ENCODE measurements at regions not wholly inside any gene's neighbourhood (a gene's known extent, or its start where the extent isn't known, plus 50 kb on each side); places are given as distances from the start of the nearest gene placed in this dataset.
"Not testable (repeated sequence)": the region's sequence is repeated elsewhere in the genome, so short reads cannot be mapped to it uniquely, and the experiment has no call there.

DNA sequence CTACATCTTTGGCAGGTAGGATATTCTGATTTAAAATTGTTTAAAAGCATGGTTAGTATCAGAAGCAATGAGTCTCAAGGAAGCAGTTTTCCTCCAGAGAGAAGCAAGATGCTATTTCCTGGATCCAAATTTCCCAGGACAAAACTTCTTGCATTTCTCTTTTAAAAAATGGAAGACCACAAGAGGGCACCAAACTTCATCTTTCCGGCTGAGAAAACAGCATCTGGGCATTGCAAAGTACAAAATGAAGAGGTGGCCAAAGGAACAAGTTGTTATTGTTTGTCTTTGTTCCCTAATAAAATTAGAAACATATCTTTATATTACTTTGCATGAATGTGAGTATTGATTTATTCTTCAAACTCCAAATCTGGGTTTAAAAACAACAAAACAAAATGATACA lies 60.0 kb upstream of the LRCH1 start:
- no peak overlapping the region for H3K27ac ChIP-seq (ENCODE audit: low read depth in 1 of 2, low read length in 2 of 2)
- TF ChIP-seq RAD21 (IDR thresholded peaks at IDR 0.05), result peak; percentile 92 to 93
- TF ChIP-seq, protein P1, sequence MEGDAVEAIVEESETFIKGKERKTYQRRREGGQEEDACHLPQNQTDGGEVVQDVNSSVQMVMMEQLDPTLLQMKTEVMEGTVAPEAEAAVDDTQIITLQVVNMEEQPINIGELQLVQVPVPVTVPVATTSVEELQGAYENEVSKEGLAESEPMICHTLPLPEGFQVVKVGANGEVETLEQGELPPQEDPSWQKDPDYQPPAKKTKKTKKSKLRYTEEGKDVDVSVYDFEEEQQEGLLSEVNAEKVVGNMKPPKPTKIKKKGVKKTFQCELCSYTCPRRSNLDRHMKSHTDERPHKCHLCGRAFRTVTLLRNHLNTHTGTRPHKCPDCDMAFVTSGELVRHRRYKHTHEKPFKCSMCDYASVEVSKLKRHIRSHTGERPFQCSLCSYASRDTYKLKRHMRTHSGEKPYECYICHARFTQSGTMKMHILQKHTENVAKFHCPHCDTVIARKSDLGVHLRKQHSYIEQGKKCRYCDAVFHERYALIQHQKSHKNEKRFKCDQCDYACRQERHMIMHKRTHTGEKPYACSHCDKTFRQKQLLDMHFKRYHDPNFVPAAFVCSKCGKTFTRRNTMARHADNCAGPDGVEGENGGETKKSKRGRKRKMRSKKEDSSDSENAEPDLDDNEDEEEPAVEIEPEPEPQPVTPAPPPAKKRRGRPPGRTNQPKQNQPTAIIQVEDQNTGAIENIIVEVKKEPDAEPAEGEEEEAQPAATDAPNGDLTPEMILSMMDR (IDR thresholded peaks at IDR 0.05; ENCODE audit: low read depth, low read length, missing input control), result peak; percentile 59
- no peak for TF ChIP-seq YY1 (IDR thresholded peaks at IDR 0.05)
- H3K36me3 ChIP-seq (ENCODE audit: control insufficient read depth in 4 of 4, insufficient read depth in 3 of 4, low read depth in 1 of 4, low read length in 3 of 4), result no peaks in the 10 kb centered on the region
- H3K9me3 ChIP-seq (ENCODE audit: control insufficient read depth in 4 of 4, low read length in 3 of 4), result no peaks in the 10 kb centered on the region
- no peak for DNase-seq (ENCODE audit: low spot score)
- H3K9ac ChIP-seq (ENCODE audit: low read depth in 1 of 2, low read length in 2 of 2), result no peak overlapping the region
- H3K4me1 ChIP-seq (ENCODE audit: control insufficient read depth in 4 of 4, insufficient read depth in 4 of 4, low read length in 3 of 4), result no peaks in the 10 kb centered on the region
- WGBS, result 0% methylated on average over 1 of the region's 1 CpG
- no peaks in the 10 kb centered on the region for H3K27me3 ChIP-seq (ENCODE audit: control insufficient read depth in 4 of 4, insufficient read depth in 4 of 4, low read length in 3 of 4)
- no peak overlapping the region for H3K4me3 ChIP-seq (ENCODE audit: low read depth in 1 of 3, low read length in 3 of 3)

DNA sequence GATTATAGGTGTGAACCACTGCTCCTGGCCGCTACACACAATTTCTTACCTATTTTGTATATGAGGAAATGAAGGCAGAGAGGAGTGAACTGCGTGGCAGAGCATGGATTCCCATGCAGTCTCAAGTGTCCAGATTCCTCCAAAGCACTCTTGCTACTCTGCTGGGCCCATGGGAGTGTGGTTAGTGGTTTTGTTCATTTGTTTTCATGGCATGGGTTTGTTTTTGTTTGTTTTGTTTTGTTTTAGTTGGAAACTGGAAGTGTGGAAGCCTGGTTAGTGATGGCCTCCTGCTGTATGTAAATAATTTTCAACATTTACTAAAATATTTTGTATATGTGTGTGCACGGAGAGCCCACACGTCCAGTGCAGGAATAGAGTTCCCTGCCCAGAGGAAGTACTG lies 61.3 kb upstream of the LRCH1 start:
- DNase-seq (ENCODE audit: low spot score), result no peak
- Histone ChIP-seq H3K27me3 (ENCODE audit: control insufficient read depth in 4 of 4, insufficient read depth in 4 of 4, low read length in 3 of 4) (no peaks in the 10 kb centered on the region), H3K36me3 (ENCODE audit: control insufficient read depth in 4 of 4, insufficient read depth in 3 of 4, low read depth in 1 of 4, low read length in 3 of 4) (no peaks in the 10 kb centered on the region), H3K4me1 (ENCODE audit: control insufficient read depth in 4 of 4, insufficient read depth in 4 of 4, low read length in 3 of 4) (no peaks in the 10 kb centered on the region), H3K27ac (ENCODE audit: low read depth in 1 of 2, low read length in 2 of 2) (no peak overlapping the region), H3K9ac (ENCODE audit: low read depth in 1 of 2, low read length in 2 of 2) (no peak overlapping the region), H3K4me3 (ENCODE audit: low read depth in 1 of 3, low read length in 3 of 3) (no peak overlapping the region), H3K9me3 (ENCODE audit: control insufficient read depth in 4 of 4, low read length in 3 of 4) (no peaks in the 10 kb centered on the region)
- WGBS, result 87% methylated on average over 4 of the region's 4 CpGs
- TF ChIP-seq HNF4A (conservative IDR thresholded peaks at IDR 0.05), result no peak
- TF ChIP-seq, protein P2, sequence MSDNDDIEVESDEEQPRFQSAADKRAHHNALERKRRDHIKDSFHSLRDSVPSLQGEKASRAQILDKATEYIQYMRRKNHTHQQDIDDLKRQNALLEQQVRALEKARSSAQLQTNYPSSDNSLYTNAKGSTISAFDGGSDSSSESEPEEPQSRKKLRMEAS (IDR thresholded peaks at IDR 0.05), result no peak

DNA sequence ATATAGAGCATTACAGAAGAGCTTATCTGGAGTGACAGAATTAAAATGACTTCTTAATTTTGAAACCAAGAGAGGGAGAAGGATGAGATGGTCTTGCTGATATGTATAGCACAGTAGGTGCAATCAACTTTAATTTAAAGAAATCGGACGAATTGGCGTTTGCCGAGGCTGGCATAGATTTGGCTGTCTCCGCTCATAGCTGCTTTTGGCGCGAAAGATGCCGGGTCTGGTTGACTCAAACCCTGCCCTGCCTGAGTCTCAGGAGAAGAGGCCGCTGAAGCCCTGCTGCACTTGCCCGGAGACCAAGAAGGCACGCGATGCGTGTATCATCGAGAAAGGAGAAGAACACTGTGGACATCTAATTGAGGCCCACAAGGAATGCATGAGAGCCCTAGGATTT lies 62.3 kb upstream of the LRCH1 start:
- DNase-seq (ENCODE audit: low spot score); H3K4me1 ChIP-seq (ENCODE audit: control insufficient read depth in 4 of 4, insufficient read depth in 4 of 4, low read length in 3 of 4); H3K36me3 ChIP-seq (ENCODE audit: control insufficient read depth in 4 of 4, insufficient read depth in 3 of 4, low read depth in 1 of 4, low read length in 3 of 4); H3K4me3 ChIP-seq (ENCODE audit: low read depth in 1 of 3, low read length in 3 of 3); H3K27ac ChIP-seq (ENCODE audit: low read depth in 1 of 2, low read length in 2 of 2); H3K9ac ChIP-seq (ENCODE audit: low read depth in 1 of 2, low read length in 2 of 2); H3K9me3 ChIP-seq (ENCODE audit: control insufficient read depth in 4 of 4, low read length in 3 of 4); H3K27me3 ChIP-seq (ENCODE audit: control insufficient read depth in 4 of 4, insufficient read depth in 4 of 4, low read length in 3 of 4): not testable (repeated sequence)
- WGBS, result 89% methylated on average over 14 of the region's 14 CpGs

DNA sequence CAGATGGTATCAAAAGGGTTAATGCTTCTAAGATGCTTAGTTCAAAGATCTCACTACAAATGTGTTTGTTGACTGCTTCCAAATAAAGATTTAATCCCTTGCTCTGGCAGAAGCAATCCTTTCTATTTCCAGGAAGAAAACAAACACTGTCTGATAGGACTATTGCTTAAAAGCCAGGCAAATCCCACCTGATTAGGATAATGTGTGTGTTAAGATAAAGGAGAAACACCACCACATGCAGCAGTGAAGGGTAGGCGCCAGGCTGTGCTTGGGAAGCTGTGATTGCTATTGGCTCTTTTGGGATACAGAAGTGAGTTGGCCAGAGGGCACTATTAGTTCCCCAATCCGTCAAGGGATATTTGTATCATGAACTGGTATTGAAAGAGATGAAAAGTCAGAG lies 62.8 kb upstream of the LRCH1 start:
- H3K9ac ChIP-seq (ENCODE audit: low read depth in 1 of 2, low read length in 2 of 2), result no peak overlapping the region
- H3K4me3 ChIP-seq (ENCODE audit: low read depth in 1 of 3, low read length in 3 of 3), result no peak overlapping the region
- H3K27ac ChIP-seq (ENCODE audit: low read depth in 1 of 2, low read length in 2 of 2), result no peak overlapping the region
- H3K4me1 ChIP-seq (ENCODE audit: control insufficient read depth in 4 of 4, insufficient read depth in 4 of 4, low read length in 3 of 4), result no peaks in the 10 kb centered on the region
- no peak for TF ChIP-seq HNF4A (conservative IDR thresholded peaks at IDR 0.05)
- no peak for TF ChIP-seq RXRA (IDR thresholded peaks at IDR 0.05)
- TF ChIP-seq, protein P3, sequence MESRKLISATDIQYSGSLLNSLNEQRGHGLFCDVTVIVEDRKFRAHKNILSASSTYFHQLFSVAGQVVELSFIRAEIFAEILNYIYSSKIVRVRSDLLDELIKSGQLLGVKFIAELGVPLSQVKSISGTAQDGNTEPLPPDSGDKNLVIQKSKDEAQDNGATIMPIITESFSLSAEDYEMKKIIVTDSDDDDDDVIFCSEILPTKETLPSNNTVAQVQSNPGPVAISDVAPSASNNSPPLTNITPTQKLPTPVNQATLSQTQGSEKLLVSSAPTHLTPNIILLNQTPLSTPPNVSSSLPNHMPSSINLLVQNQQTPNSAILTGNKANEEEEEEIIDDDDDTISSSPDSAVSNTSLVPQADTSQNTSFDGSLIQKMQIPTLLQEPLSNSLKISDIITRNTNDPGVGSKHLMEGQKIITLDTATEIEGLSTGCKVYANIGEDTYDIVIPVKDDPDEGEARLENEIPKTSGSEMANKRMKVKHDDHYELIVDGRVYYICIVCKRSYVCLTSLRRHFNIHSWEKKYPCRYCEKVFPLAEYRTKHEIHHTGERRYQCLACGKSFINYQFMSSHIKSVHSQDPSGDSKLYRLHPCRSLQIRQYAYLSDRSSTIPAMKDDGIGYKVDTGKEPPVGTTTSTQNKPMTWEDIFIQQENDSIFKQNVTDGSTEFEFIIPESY (IDR thresholded peaks at IDR 0.05), result no peak
- TF ChIP-seq, protein P1 (IDR thresholded peaks at IDR 0.05; ENCODE audit: low read depth, low read length, missing input control), result no peak
- TF ChIP-seq GABPA (IDR thresholded peaks at IDR 0.05 in 1 of 2, conservative IDR thresholded peaks at IDR 0.05 in 1 of 2), result no peak
- TF ChIP-seq FOXA2 (IDR thresholded peaks at IDR 0.05), result no peak
- H3K27me3 ChIP-seq (ENCODE audit: control insufficient read depth in 4 of 4, insufficient read depth in 4 of 4, low read length in 3 of 4), result no peaks in the 10 kb centered on the region
- WGBS, result 74% methylated on average over 2 of the region's 2 CpGs
- no peaks in the 10 kb centered on the region for H3K36me3 ChIP-seq (ENCODE audit: control insufficient read depth in 4 of 4, insufficient read depth in 3 of 4, low read depth in 1 of 4, low read length in 3 of 4)
- DNase-seq (ENCODE audit: low spot score), result no peak
- no peaks in the 10 kb centered on the region for H3K9me3 ChIP-seq (ENCODE audit: control insufficient read depth in 4 of 4, low read length in 3 of 4)
